ENCODE measurements at regions not wholly inside any gene's neighbourhood (a gene's known extent, or its start where the extent isn't known, plus 50 kb on each side); places are given as distances from the start of the nearest gene placed in this dataset.

DNA sequence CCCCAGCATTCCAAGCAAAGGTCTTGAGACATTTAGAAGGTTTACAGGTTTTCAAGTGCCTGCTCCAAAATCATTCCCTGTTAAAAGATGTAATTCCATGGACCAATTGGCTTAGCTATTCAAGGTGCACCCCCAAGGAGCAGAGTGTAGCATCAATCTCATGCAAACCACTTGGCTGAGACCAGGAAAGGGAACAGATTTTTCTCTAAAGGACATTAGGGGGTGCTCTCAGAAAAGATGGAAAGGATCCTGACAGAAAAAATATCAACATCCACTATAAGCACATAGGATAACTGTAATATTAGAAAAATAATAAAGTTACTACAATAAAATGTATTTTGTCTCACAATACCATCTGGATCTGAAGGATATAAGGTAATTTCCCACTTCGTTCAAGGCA lies 328.0 kb upstream of the CDIN1 start:
- Histone ChIP-seq H3K36me3 (ENCODE audit: control insufficient read depth in 2 of 2, insufficient read depth in 1 of 2, low read length in 2 of 2) (no peaks in the 10 kb centered on the region), H3K4me3 (ENCODE audit: low read depth, low read length) (no peak overlapping the region), H3K4me1 (ENCODE audit: control insufficient read depth, insufficient read depth, low read length) (no peaks in the 10 kb centered on the region), H3K9me3 (ENCODE audit: control insufficient read depth, insufficient read depth, low read depth, low read length) (no peaks in the 10 kb centered on the region), H3K27ac (ENCODE audit: extremely low read depth, low read depth, low read length) (no peak overlapping the region)
- POLR2A ChIA-PET: no interaction called here
- TF ChIP-seq ZNF626 (tag by site-specific recombination; IDR thresholded peaks at IDR 0.05) (no peak), ZNF658 (tag by site-specific recombination; IDR thresholded peaks at IDR 0.05) (no peak), ZNF174 (tag by site-specific recombination; IDR thresholded peaks at IDR 0.05) (no peak), HOXC10 (CRISPR knock-in tag; IDR thresholded peaks at IDR 0.05) (no peak), HOXA7 (CRISPR knock-in tag; IDR thresholded peaks at IDR 0.05; ENCODE audit: borderline replicate concordance) (no peak)
- CTCF ChIA-PET: no interaction called here

DNA sequence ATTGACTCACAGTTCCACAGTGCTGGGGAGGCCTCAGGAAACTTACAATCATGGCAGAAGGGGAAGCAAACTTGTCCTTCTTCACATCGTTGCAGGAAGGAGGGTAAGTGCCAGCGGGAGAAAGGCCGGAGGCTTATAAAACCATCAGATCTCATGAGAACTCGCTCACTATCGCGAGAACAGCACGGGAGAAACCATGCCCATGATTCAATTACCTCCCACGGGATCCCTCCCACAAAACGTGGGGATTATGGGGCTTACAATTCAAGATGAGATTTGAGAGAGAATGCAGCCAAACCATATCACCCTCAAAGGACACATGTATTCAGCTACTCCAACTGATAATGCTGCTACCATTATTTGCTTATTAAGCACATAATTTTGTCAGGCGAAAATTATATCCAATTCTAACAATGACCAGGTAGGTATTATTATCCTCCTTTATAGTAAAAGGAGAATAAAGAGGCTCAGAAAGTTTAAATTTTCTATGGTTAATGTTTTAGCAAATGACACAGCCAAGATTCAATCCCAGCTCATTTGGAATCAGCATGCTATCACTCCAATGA lies 327.2 kb upstream of the CDIN1 start:
- POLR2A ChIA-PET: no interaction called here

GRCh38 chr15:36254426-36254825 lies 325.0 kb upstream of the CDIN1 start:
- Histone ChIP-seq H3K4me3 (ENCODE audit: low read depth, low read length) (no peak overlapping the region), H3K27ac (ENCODE audit: extremely low read depth, low read depth, low read length) (no peak overlapping the region), H3K36me3 (ENCODE audit: control insufficient read depth in 2 of 2, insufficient read depth in 1 of 2, low read length in 2 of 2) (no peaks in the 10 kb centered on the region), H3K4me1 (ENCODE audit: control insufficient read depth, insufficient read depth, low read length) (no peaks in the 10 kb centered on the region), H3K9me3 (ENCODE audit: control insufficient read depth, insufficient read depth, low read depth, low read length) (no peaks in the 10 kb centered on the region)
- ChIA-PET POLR2A (no interaction called here), CTCF (no interaction called here)
- 0 out of 2 replicates have a peak, but pooled peaks have one; percentile 23 for TF ChIP-seq PRDM6 (tag by site-specific recombination; IDR thresholded peaks at IDR 0.05)
- TF ChIP-seq ZNF354C (tag by site-specific recombination; IDR thresholded peaks at IDR 0.05; ENCODE audit: borderline replicate concordance, low read depth): no peak
- TF ChIP-seq ZBTB21 (tag by site-specific recombination; IDR thresholded peaks at IDR 0.05): no peak

More for the DNA sequence above, 327.2 kb upstream of the CDIN1 start:
- TF ChIP-seq ZNF19 (tag by site-specific recombination; IDR thresholded peaks at IDR 0.05; ENCODE audit: low read depth): no peak
- no peak for TF ChIP-seq ZBTB1 (tag by site-specific recombination; IDR thresholded peaks at IDR 0.05)
- TF ChIP-seq ZNF138 (tag by site-specific recombination; IDR thresholded peaks at IDR 0.05; ENCODE audit: borderline replicate concordance): no peak
- TF ChIP-seq ZSCAN23 (tag by site-specific recombination; IDR thresholded peaks at IDR 0.05): no peak
- TF ChIP-seq, protein P1, sequence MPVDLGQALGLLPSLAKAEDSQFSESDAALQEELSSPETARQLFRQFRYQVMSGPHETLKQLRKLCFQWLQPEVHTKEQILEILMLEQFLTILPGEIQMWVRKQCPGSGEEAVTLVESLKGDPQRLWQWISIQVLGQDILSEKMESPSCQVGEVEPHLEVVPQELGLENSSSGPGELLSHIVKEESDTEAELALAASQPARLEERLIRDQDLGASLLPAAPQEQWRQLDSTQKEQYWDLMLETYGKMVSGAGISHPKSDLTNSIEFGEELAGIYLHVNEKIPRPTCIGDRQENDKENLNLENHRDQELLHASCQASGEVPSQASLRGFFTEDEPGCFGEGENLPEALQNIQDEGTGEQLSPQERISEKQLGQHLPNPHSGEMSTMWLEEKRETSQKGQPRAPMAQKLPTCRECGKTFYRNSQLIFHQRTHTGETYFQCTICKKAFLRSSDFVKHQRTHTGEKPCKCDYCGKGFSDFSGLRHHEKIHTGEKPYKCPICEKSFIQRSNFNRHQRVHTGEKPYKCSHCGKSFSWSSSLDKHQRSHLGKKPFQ (tag by site-specific recombination; IDR thresholded peaks at IDR 0.05): no peak
- TF ChIP-seq, protein P2, sequence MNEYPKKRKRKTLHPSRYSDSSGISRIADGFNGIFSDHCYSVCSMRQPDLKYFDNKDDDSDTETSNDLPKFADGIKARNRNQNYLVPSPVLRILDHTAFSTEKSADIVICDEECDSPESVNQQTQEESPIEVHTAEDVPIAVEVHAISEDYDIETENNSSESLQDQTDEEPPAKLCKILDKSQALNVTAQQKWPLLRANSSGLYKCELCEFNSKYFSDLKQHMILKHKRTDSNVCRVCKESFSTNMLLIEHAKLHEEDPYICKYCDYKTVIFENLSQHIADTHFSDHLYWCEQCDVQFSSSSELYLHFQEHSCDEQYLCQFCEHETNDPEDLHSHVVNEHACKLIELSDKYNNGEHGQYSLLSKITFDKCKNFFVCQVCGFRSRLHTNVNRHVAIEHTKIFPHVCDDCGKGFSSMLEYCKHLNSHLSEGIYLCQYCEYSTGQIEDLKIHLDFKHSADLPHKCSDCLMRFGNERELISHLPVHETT (tag by site-specific recombination; IDR thresholded peaks at IDR 0.05): no peak
- TF ChIP-seq ZNF155 (tag by site-specific recombination; IDR thresholded peaks at IDR 0.05): no peak
- TF ChIP-seq ZNF677 (tag by site-specific recombination; IDR thresholded peaks at IDR 0.05): no peak
- no peak for TF ChIP-seq ZNF658 (tag by site-specific recombination; IDR thresholded peaks at IDR 0.05)
- no peak for TF ChIP-seq ZNF311 (tag by site-specific recombination; IDR thresholded peaks at IDR 0.05; ENCODE audit: borderline replicate concordance)
- TF ChIP-seq ZNF248 (tag by site-specific recombination; IDR thresholded peaks at IDR 0.05): no peak
- no peak for TF ChIP-seq TRIM28 (IDR thresholded peaks at IDR 0.05; ENCODE audit: borderline replicate concordance, low read length)
- no peak for TF ChIP-seq ZBTB48 (tag by site-specific recombination; IDR thresholded peaks at IDR 0.05)
- TF ChIP-seq ZNF510 (tag by site-specific recombination; IDR thresholded peaks at IDR 0.05; ENCODE audit: insufficient replicate concordance): no peak
- Histone ChIP-seq H3K9me3 (ENCODE audit: control insufficient read depth, insufficient read depth, low read depth, low read length) (no peaks in the 10 kb centered on the region), H3K27ac (ENCODE audit: extremely low read depth, low read depth, low read length) (no peak overlapping the region), H3K4me3 (ENCODE audit: low read depth, low read length) (no peak overlapping the region), H3K4me1 (ENCODE audit: control insufficient read depth, insufficient read depth, low read length) (no peaks in the 10 kb centered on the region), H3K36me3 (ENCODE audit: control insufficient read depth in 2 of 2, insufficient read depth in 1 of 2, low read length in 2 of 2) (no peaks in the 10 kb centered on the region)
- CTCF ChIA-PET: no interaction called here

All from HEK293 (cell line).